IMR-90 (cell line): ENCODE measurements at regions not wholly inside any gene's neighbourhood (a gene's known extent, or its start where the extent isn't known, plus 50 kb on each side); places are given as distances from the start of the nearest gene placed in this dataset.

Experiments used
- ATAC-seq: fragments of 200-7000 bp; cut with Tn5 transposase; 2 replicates; pipeline ENCODE4 v1.9.1; 2020; ENCODE audit warnings: low read depth, mild to moderate bottlenecking, moderate library complexity
- BruUV-seq: library from RNA; stranded (reverse); fragments of 400-500 nt; replicated peaks from 2 replicates; lab custom pipeline; 2021; lab: Mats Ljungman, UMichigan
- CTCF ChIA-PET: fragments of 300-600 bp; formaldehyde crosslinking; extraction: SDS; loops from one replicate; lab custom pipeline; 2021; ENCODE audit warnings: antibody characterized with exemption; lab: Yijun Ruan, JAX
- POLR2A ChIA-PET: fragments of 300-600 bp; sonication (Branson Sonifier 250); formaldehyde crosslinking; loops from one replicate; lab custom pipeline; 2022; ENCODE audit warnings: antibody characterized with exemption; ENCODE audit not compliant: unreplicated experiment; lab: Charles Lee
- DNase-seq: peaks from one replicate; pipeline ENCODE4 v3.0.0; 2013
- H2AFZ ChIP-seq: replicated peaks from 2 replicates; pipeline ENCODE3; 2013; ENCODE audit warnings: low read length, mild to moderate bottlenecking; ENCODE audit not compliant: poor library complexity
- H2AK5ac ChIP-seq: 2 replicates; pipeline ENCODE4 v1.6.1; 2013; ENCODE audit warnings: low read depth, low read length, inconsistent platforms
- H2AK9ac ChIP-seq: replicated peaks from 2 replicates; pipeline ENCODE3; 2013; ENCODE audit warnings: mild to moderate bottlenecking, low read depth, low read length, moderate library complexity; ENCODE audit not compliant: poor library complexity
- H2BK120ac ChIP-seq: 2 replicates; pipeline ENCODE4 v1.6.1; 2013; ENCODE audit warnings: low read depth, low read length, inconsistent platforms
- H2BK15ac ChIP-seq: 3 replicates; pipeline ENCODE4 v1.6.1; 2013; ENCODE audit warnings: low read depth, low read length, inconsistent platforms
- H2BK20ac ChIP-seq: 2 replicates; pipeline ENCODE4 v1.6.1; 2013; ENCODE audit warnings: low read depth, mild to moderate bottlenecking, inconsistent platforms, low read length, moderate library complexity
- H2BK5ac ChIP-seq: 2 replicates; pipeline ENCODE4 v1.6.1; 2013; ENCODE audit warnings: mild to moderate bottlenecking, low read depth, low read length, inconsistent platforms; ENCODE audit not compliant: poor library complexity, severe bottlenecking
- H3K14ac ChIP-seq: replicated peaks from 2 replicates; pipeline ENCODE4 v1.6.1; 2013; ENCODE audit warnings: low read depth, low read length, inconsistent platforms
- H3K18ac ChIP-seq: 2 replicates; pipeline ENCODE4 v1.6.1; 2013; ENCODE audit warnings: low read depth, low read length, control low read depth
- H3K23ac ChIP-seq: 2 replicates; pipeline ENCODE4 v1.6.1; 2013; ENCODE audit warnings: low read depth, low read length, inconsistent platforms
- H3K27ac ChIP-seq: 2 replicates; pipeline ENCODE4 v1.5.1; 2013; ENCODE audit warnings: mild to moderate bottlenecking, control low read depth, low read length; ENCODE audit not compliant: insufficient read depth
- H3K27me3 ChIP-seq: 2 replicates; pipeline ENCODE4 v1.6.1; 2013; ENCODE audit warnings: low read length; ENCODE audit not compliant: control insufficient read depth, insufficient read depth
- H3K36me3 ChIP-seq: 2 replicates; pipeline ENCODE4 v1.6.1; 2013; ENCODE audit warnings: low read length, mixed read lengths; ENCODE audit not compliant: control insufficient read depth, insufficient read depth
- H3K4ac ChIP-seq: 2 replicates; pipeline ENCODE4 v1.6.1; 2013; ENCODE audit warnings: low read depth, low read length, inconsistent platforms
- H3K4me1 ChIP-seq: 2 replicates; pipeline ENCODE4 v1.6.1; 2013; ENCODE audit warnings: low read length, mixed read lengths; ENCODE audit not compliant: control insufficient read depth, insufficient read depth
- H3K4me2 ChIP-seq: 2 replicates; pipeline ENCODE4 v1.6.1; 2013; ENCODE audit warnings: low read depth, mild to moderate bottlenecking, control low read depth, low read length, moderate library complexity
- H3K4me3 ChIP-seq: 2 replicates; pipeline ENCODE4 v1.5.1; 2013; ENCODE audit warnings: low read depth, mild to moderate bottlenecking, control low read depth, low read length, moderate library complexity; ENCODE audit not compliant: insufficient read depth
- H3K56ac ChIP-seq: 2 replicates; pipeline ENCODE4 v1.6.1; 2013; ENCODE audit warnings: low read length, inconsistent platforms; ENCODE audit not compliant: insufficient read depth; ENCODE audit errors: extremely low read depth
- H3K79me1 ChIP-seq, 2 experiments: 2 replicates each; pipeline ENCODE4 v1.6.1; 2013; ENCODE audit warnings: low read length in 2 of 2, inconsistent platforms in 1 of 2, low read depth in 1 of 2
- H3K9ac ChIP-seq: 2 replicates; pipeline ENCODE4 v1.6.1; 2013; ENCODE audit warnings: low read depth, low read length, control low read depth
- H3K9me1 ChIP-seq: 2 replicates; pipeline ENCODE4 v1.6.1; 2013; ENCODE audit warnings: low read length, inconsistent platforms; ENCODE audit not compliant: insufficient read depth
- H3K9me3 ChIP-seq: 2 replicates; pipeline ENCODE4 v1.6.1; 2013; ENCODE audit warnings: low read length; ENCODE audit not compliant: control insufficient read depth, insufficient read depth
- H4K20me1 ChIP-seq: 2 replicates; pipeline ENCODE4 v1.6.1; 2013; ENCODE audit warnings: low read length, inconsistent platforms; ENCODE audit not compliant: insufficient read depth
- H4K5ac ChIP-seq: 2 replicates; pipeline ENCODE4 v1.6.1; 2013; ENCODE audit warnings: mild to moderate bottlenecking, low read depth, low read length, control low read depth
- H4K8ac ChIP-seq, 2 experiments: 2 replicates each; pipeline ENCODE4 v1.6.1; 2013; ENCODE audit warnings: low read depth in 2 of 2, low read length in 2 of 2, control low read depth in 1 of 2, inconsistent platforms in 1 of 2
- H4K91ac ChIP-seq: 2 replicates; pipeline ENCODE4 v1.6.1; 2013; ENCODE audit warnings: low read depth, low read length, inconsistent platforms; ENCODE audit not compliant: insufficient read depth
- CEBPB ChIP-seq: IDR thresholded peaks from 2 replicates; pipeline ENCODE4 v1.6.1; 2012; ENCODE audit warnings: low read depth, low read length, improper control_type of control experiment
- ELK1 ChIP-seq: fragments of 150-350 bp; IDR thresholded peaks from 2 replicates; pipeline ENCODE4 v1.6.1; 2016; ENCODE audit warnings: low read depth, mild to moderate bottlenecking, low read length, moderate library complexity, borderline replicate concordance
- MXI1 ChIP-seq: IDR thresholded peaks from 2 replicates; pipeline ENCODE4 v1.6.1; 2012; ENCODE audit warnings: low read depth, mild to moderate bottlenecking, low read length, moderate library complexity, borderline replicate concordance
- NFE2L2 ChIP-seq: fragments of 150-350 bp; IDR thresholded peaks from 2 replicates; pipeline ENCODE4 v1.6.1; 2016; ENCODE audit warnings: low read depth, mild to moderate bottlenecking, low read length
- SMC3 ChIP-seq: fragments of 150-350 bp; IDR thresholded peaks from 2 replicates; pipeline ENCODE4 v1.6.1; 2016; ENCODE audit warnings: low read depth, mild to moderate bottlenecking, antibody characterized with exemption, low read length, moderate library complexity
- WGBS, 2 experiments: methylation state at CpG; one replicate each; pipeline versions ENCODE4 v1.1.5 to v1.1.7; 2013; ENCODE audit warnings: missing lambda C conversion rate in 2 of 2; ENCODE audit not compliant: insufficient read length in 1 of 2; ENCODE audit errors: extremely low coverage in 2 of 2; 5-methylcytosine and 5-hydroxymethylcytosine counted together
- dilution Hi-C: fragments of 300-500 bp; cut with HindIII; formaldehyde crosslinking; loops from one replicate; pipeline ENCODE4 v1.14.3; 2018; ENCODE audit warnings: low sequenced_read_pairs; ENCODE audit not compliant: unreplicated experiment
- in situ Hi-C: fragments of 300-500 bp; cut with MboI; formaldehyde crosslinking; loops from 3 replicates; pipeline ENCODE4 v1.14.3; 2019; ENCODE audit warnings: low sequenced_read_pairs, inconsistent platforms, mixed read lengths
- intact Hi-C: fragments of 100-400 bp; cut with micrococcal nuclease; formaldehyde crosslinking; loops from 2 replicates; pipeline ENCODE4 v1.10.0; 2022

GRCh38 chr5:2009986-2010914 is 127.5 kb upstream of the IRX4 start:
- no peaks in the 10 kb centered on the region for H3K79me1 ChIP-seq
- H2BK15ac ChIP-seq = no peak overlapping the region
- no peak for TF ChIP-seq NFE2L2
- TF ChIP-seq MXI1 = no peak
- no peak for TF ChIP-seq ELK1
- TF ChIP-seq CEBPB = no peak
- TF ChIP-seq SMC3 = no peak
- peaks cover 2% of the 10 kb centered on the region; the same call in 1 of the 2 replicates for H3K9me3 ChIP-seq
- H3K36me3 ChIP-seq = no peaks in the 10 kb centered on the region
- no peaks in the 10 kb centered on the region; the same call in 1 of the 2 replicates for H3K27me3 ChIP-seq
- H3K23ac ChIP-seq = no peak overlapping the region
- no peak overlapping the region for H2AFZ ChIP-seq
- in situ Hi-C loops = no loop called here
- H4K20me1 ChIP-seq = no peaks in the 10 kb centered on the region
- intact Hi-C loops = no loop called here
- H3K27ac ChIP-seq = no peak overlapping the region
- no peak overlapping the region for H3K4me2 ChIP-seq
- ATAC-seq = no peak
- no peak overlapping the region for H4K5ac ChIP-seq
- 76% methylated on average over 10 of the region's 22 CpGs; no CpG with 5 or more reads in 1 of the 2 experiments for WGBS, 2 experiments
- no peak overlapping the region for H2BK120ac ChIP-seq
- H3K4ac ChIP-seq = no peak overlapping the region
- BruUV-seq = no TSS peak
- ChIA-PET POLR2A (no interaction called here), CTCF (no interaction called here)
- H2BK20ac ChIP-seq = no peak overlapping the region
- H2AK9ac ChIP-seq = no peak overlapping the region
- H3K9ac ChIP-seq = no peak overlapping the region
- H3K9me1 ChIP-seq = no peaks in the 10 kb centered on the region
- H3K56ac ChIP-seq = no peak overlapping the region
- H2AK5ac ChIP-seq = no peak overlapping the region
- no peak overlapping the region for H3K14ac ChIP-seq
- dilution Hi-C loops = no loop called here
- no peak overlapping the region for H4K8ac ChIP-seq
- DNase-seq = no peak
- H3K4me1 ChIP-seq = no peaks in the 10 kb centered on the region
- H2BK5ac ChIP-seq = no peak overlapping the region
- H3K4me3 ChIP-seq = no peak overlapping the region
- H4K91ac ChIP-seq = no peak overlapping the region
- no peak overlapping the region for H3K18ac ChIP-seq
